ENCODE measurements at regions not wholly inside any gene's neighbourhood (a gene's known extent, or its start where the extent isn't known, plus 50 kb on each side); places are given as distances from the start of the nearest gene placed in this dataset.

DNA sequence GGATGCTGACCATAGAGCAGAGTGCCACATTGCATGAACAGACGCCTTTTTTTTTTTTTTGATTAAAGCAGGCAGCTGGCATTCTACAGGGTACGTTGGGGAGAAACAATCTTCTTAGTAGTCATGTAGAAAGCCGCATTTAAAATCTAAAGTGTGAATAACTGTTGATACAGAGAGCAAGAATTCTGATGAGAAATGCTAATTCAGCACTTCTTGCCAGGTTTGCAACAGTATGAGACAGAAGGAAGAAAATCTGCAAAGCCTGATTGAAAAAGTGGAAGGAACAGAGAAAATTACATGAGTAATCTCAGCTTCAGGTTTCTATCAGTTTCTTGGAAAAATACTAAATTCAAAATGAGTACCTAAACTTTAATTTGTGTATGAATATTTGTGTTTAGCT is 232.7 kb upstream of the CHRM2 start:
- 86% methylated on average over 3 of the region's 3 CpGs for WGBS (ENCODE audit: low lambda C conversion rate, missing lambda C conversion rate)
- H3K27ac ChIP-seq = no peak overlapping the region
- TF ChIP-seq EZH2phosphoT487 (IDR thresholded peaks at IDR 0.05; ENCODE audit: low read depth, severe bottlenecking, unreplicated experiment) (no peak), EZH2 (IDR thresholded peaks at IDR 0.05; ENCODE audit: borderline replicate concordance) (no peak)
- TF ChIP-seq, protein P1, sequence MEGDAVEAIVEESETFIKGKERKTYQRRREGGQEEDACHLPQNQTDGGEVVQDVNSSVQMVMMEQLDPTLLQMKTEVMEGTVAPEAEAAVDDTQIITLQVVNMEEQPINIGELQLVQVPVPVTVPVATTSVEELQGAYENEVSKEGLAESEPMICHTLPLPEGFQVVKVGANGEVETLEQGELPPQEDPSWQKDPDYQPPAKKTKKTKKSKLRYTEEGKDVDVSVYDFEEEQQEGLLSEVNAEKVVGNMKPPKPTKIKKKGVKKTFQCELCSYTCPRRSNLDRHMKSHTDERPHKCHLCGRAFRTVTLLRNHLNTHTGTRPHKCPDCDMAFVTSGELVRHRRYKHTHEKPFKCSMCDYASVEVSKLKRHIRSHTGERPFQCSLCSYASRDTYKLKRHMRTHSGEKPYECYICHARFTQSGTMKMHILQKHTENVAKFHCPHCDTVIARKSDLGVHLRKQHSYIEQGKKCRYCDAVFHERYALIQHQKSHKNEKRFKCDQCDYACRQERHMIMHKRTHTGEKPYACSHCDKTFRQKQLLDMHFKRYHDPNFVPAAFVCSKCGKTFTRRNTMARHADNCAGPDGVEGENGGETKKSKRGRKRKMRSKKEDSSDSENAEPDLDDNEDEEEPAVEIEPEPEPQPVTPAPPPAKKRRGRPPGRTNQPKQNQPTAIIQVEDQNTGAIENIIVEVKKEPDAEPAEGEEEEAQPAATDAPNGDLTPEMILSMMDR (IDR thresholded peaks at IDR 0.05; ENCODE audit: poor library complexity) = no peak
- no peaks in the 10 kb centered on the region for H3K27me3 ChIP-seq
- no peaks in the 10 kb centered on the region for H3K79me2 ChIP-seq
- H3K9me3 ChIP-seq (ENCODE audit: low read depth) = no peaks in the 10 kb centered on the region
- H4K20me1 ChIP-seq (ENCODE audit: insufficient read depth, poor library complexity, severe bottlenecking) = no peaks in the 10 kb centered on the region
- no peak overlapping the region for H2AFZ ChIP-seq
- no peak overlapping the region for H3K4me3 ChIP-seq
- no peak overlapping the region for H3K4me2 ChIP-seq
- no peaks in the 10 kb centered on the region for H3K9me2 ChIP-seq (replicated peaks; ENCODE audit: insufficient read depth)
- no peaks in the 10 kb centered on the region for H3K4me1 ChIP-seq (ENCODE audit: insufficient read depth)
- H3K36me3 ChIP-seq (replicated peaks; ENCODE audit: insufficient read depth, low read depth) = no peaks in the 10 kb centered on the region
- DNase-seq (ENCODE audit: low spot score) = no peak

DNA sequence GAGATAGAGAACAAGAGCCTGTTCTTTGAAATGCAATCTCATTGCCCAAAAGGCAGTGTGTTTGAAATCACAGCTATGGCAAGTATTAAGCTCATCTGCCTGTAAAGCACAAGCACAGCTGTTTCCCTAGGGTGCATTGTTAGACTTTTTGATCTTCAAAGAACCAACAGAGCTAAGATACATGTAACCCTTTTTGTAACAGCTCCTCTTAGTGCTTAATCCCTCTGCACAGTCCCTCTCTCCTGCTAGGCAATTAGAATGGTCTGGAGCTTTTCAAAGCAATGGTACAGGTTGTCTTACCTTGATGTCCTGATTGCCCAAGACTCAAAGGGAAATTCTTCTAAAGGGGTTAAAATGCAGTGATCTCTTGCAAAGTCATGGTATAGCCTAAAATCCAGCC is 249.6 kb upstream of the CHRM2 start:
- Histone ChIP-seq H3K9me2 (replicated peaks; ENCODE audit: insufficient read depth) (no peaks in the 10 kb centered on the region), H3K4me1 (ENCODE audit: insufficient read depth) (no peaks in the 10 kb centered on the region), H4K20me1 (ENCODE audit: insufficient read depth, poor library complexity, severe bottlenecking) (no peaks in the 10 kb centered on the region), H3K4me3 (no peak overlapping the region), H3K27me3 (no peaks in the 10 kb centered on the region), H3K36me3 (replicated peaks; ENCODE audit: insufficient read depth, low read depth) (no peaks in the 10 kb centered on the region), H3K27ac (no peak overlapping the region), H3K9me3 (ENCODE audit: low read depth) (no peaks in the 10 kb centered on the region), H2AFZ (no peak overlapping the region), H3K4me2 (no peak overlapping the region), H3K79me2 (no peaks in the 10 kb centered on the region)
- TF ChIP-seq EZH2phosphoT487 (IDR thresholded peaks at IDR 0.05; ENCODE audit: low read depth, severe bottlenecking, unreplicated experiment) (no peak), EZH2 (IDR thresholded peaks at IDR 0.05; ENCODE audit: borderline replicate concordance) (no peak)
- TF ChIP-seq, protein P1 (IDR thresholded peaks at IDR 0.05; ENCODE audit: poor library complexity) = no peak
- no peak for DNase-seq (ENCODE audit: low spot score)

DNA sequence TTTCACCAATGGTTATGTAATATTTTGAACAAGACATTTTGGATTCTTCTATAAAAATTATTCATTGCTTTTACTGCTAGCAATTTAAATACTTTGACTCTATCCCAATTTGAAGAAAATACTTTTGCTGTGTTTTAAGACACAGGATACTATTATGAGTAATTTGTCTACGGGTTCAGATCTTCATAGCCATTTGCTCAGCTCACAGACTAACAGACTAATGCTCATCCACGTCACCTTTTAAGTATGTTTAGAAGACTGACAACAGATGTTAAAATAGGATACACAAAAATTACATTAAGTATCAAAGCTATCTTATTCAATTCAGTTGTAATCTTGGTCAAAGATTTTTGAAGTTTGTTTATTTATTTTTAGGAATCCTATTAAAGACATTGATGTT is 251.3 kb upstream of the CHRM2 start:
- Histone ChIP-seq H4K20me1 (ENCODE audit: insufficient read depth, poor library complexity, severe bottlenecking) (no peaks in the 10 kb centered on the region), H3K27ac (no peak overlapping the region), H3K27me3 (no peaks in the 10 kb centered on the region), H3K4me1 (ENCODE audit: insufficient read depth) (no peaks in the 10 kb centered on the region), H3K9me3 (ENCODE audit: low read depth) (no peaks in the 10 kb centered on the region), H3K4me2 (no peak overlapping the region), H3K4me3 (no peak overlapping the region), H2AFZ (no peak overlapping the region), H3K79me2 (no peaks in the 10 kb centered on the region), H3K36me3 (replicated peaks; ENCODE audit: insufficient read depth, low read depth) (no peaks in the 10 kb centered on the region), H3K9me2 (replicated peaks; ENCODE audit: insufficient read depth) (no peaks in the 10 kb centered on the region)
- WGBS (ENCODE audit: low lambda C conversion rate, missing lambda C conversion rate) = 62% methylated on average over 2 of the region's 2 CpGs
- no peak for TF ChIP-seq EZH2 (IDR thresholded peaks at IDR 0.05; ENCODE audit: borderline replicate concordance)
- TF ChIP-seq, protein P1 (IDR thresholded peaks at IDR 0.05; ENCODE audit: poor library complexity) = no peak
- no peak for DNase-seq (ENCODE audit: low spot score)
